HCT116 (cell line): ENCODE measurements at regions not wholly inside any gene's neighbourhood (a gene's known extent, or its start where the extent isn't known, plus 50 kb on each side); places are given as distances from the start of the nearest gene placed in this dataset.
A peak's percentile ranks its signal among the peaks of the same experiment; 100 is the strongest.

Source experiments
- CEBPB ChIP-seq: IDR thresholded peaks from 2 replicates; pipeline ENCODE4 v1.6.1; 2012; ENCODE audit warnings: low read depth
- EZH2 ChIP-seq: fragments of 200-600 bp; sonication (generic); IDR thresholded peaks from 2 replicates; pipeline ENCODE4 v1.6.1; 2017; ENCODE audit warnings: antibody characterized with exemption, mixed run types
- EZH2phosphoT487 ChIP-seq: fragments of 200-600 bp; IDR thresholded peaks from 2 replicates; pipeline ENCODE4 v1.6.1; 2018; ENCODE audit warnings: antibody characterized with exemption, borderline replicate concordance
- POLR2A ChIP-seq: IDR thresholded peaks from 2 replicates; pipeline ENCODE4 v1.7.0; 2011; ENCODE audit warnings: borderline replicate concordance; ENCODE audit not compliant: insufficient read depth, insufficient read length; ENCODE audit errors: extremely low read depth
- POLR2AphosphoS5 ChIP-seq: IDR thresholded peaks from 2 replicates; pipeline ENCODE4 v1.6.1; 2011; ENCODE audit warnings: mild to moderate bottlenecking, low read depth, low read length, moderate library complexity
- SP1 ChIP-seq: IDR thresholded peaks from 2 replicates; pipeline ENCODE4 v1.6.1; 2012; ENCODE audit warnings: low read depth
- SRF ChIP-seq: IDR thresholded peaks from 2 replicates; pipeline ENCODE4 v1.6.1; 2012; ENCODE audit warnings: low read depth
- TF ChIP-seq, protein P1 (sequence below), 3 experiments: fragments of 200-600 bp in 1 of 3; sonication (generic) in 1 of 3; IDR thresholded peaks in 2 of 3; conservative IDR thresholded peaks in 1 of 3; 2 replicates each; pipeline ENCODE4 v1.5.1; 2012 to 2017; ENCODE audit warnings: low read depth in 2 of 3, low read length in 2 of 3, antibody characterized with exemption in 1 of 3, borderline replicate concordance in 1 of 3, control low read depth in 1 of 3, mild to moderate bottlenecking in 1 of 3, mixed read lengths in 1 of 3, mixed run types in 1 of 3, moderate library complexity in 1 of 3; ENCODE audit not compliant: insufficient read depth in 1 of 3

DNA sequence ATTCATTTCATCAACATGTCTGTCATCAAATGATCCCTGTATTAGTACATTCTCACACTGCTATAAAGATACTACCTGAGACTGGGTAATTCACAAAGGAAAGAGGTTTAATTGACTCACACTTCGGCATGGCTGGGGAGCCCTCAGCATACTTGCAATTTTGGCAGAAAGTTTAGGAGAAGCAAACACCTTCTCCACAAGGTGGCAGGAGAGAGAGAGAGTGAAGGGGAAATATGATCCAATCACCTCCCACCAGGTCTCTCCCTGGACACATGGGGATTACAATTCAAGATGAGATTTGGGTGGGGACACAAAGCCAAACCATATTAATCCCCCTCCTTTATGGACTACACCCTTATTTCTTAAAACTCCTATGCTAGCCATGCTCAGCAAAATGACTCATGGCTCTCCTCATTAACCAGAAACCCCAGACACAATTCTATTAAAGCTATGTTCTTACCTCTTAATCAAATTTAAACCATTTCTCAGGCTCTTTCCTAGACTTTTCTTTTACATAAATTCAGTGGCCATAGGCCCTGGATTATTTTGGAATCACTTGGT, 932.3 kb downstream of the FLRT2 start:
- no peak for TF ChIP-seq EZH2
- TF ChIP-seq, protein P1, sequence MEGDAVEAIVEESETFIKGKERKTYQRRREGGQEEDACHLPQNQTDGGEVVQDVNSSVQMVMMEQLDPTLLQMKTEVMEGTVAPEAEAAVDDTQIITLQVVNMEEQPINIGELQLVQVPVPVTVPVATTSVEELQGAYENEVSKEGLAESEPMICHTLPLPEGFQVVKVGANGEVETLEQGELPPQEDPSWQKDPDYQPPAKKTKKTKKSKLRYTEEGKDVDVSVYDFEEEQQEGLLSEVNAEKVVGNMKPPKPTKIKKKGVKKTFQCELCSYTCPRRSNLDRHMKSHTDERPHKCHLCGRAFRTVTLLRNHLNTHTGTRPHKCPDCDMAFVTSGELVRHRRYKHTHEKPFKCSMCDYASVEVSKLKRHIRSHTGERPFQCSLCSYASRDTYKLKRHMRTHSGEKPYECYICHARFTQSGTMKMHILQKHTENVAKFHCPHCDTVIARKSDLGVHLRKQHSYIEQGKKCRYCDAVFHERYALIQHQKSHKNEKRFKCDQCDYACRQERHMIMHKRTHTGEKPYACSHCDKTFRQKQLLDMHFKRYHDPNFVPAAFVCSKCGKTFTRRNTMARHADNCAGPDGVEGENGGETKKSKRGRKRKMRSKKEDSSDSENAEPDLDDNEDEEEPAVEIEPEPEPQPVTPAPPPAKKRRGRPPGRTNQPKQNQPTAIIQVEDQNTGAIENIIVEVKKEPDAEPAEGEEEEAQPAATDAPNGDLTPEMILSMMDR (IDR thresholded peaks at IDR 0.05 in 2 of 3, conservative IDR thresholded peaks at IDR 0.05 in 1 of 3; ENCODE audit: borderline replicate concordance in 1 of 3, insufficient read depth in 1 of 3, low read depth in 2 of 3, low read length in 2 of 3) = peak in 2 of 3 experiments; percentile 12 to 18; a peak in 1 of 6 replicates
- no peak for TF ChIP-seq POLR2A
- no peak for TF ChIP-seq CEBPB
- no peak for TF ChIP-seq SRF
- no peak for TF ChIP-seq POLR2AphosphoS5
- TF ChIP-seq SP1 = no peak
- TF ChIP-seq EZH2phosphoT487 = no peak
